ENCODE measurements at regions not wholly inside any gene's neighbourhood (a gene's known extent, or its start where the extent isn't known, plus 50 kb on each side); places are given as distances from the start of the nearest gene placed in this dataset.

DNA sequence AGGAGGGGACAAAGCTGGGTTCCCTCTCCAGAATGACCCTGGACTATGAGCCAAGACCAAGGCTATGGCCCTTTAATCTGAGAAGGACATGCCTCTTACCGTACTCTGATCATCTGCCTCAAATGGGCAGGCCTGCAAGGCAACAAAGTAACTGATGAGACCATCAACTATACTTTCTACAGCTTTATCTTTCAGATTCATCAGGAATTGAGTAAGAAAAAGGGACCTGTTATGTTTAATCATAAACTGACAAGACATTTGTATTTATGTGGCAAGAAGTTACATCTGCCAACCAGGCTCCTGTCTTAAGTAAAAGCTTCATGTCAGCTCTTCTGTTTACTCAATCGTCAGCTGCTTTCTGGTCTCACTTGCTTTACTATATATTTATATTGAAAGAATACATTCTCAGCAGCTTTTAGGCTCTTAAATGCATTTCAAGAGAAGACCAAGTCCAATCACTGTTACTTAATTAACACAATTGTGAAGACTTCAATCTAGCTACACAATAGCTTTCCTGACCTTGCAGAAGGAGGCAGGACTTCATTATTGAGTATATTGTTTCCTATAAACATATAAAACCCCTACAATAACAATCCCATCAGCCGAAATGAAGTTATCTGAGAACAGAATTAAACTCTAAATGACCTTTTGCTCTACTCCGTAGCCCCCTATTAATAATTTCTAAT is 163.8 kb downstream of the ETAA1 start:
- Histone ChIP-seq H3K27ac (no peak overlapping the region), H3K4me3 (no peak overlapping the region)
- TF ChIP-seq, protein P1, sequence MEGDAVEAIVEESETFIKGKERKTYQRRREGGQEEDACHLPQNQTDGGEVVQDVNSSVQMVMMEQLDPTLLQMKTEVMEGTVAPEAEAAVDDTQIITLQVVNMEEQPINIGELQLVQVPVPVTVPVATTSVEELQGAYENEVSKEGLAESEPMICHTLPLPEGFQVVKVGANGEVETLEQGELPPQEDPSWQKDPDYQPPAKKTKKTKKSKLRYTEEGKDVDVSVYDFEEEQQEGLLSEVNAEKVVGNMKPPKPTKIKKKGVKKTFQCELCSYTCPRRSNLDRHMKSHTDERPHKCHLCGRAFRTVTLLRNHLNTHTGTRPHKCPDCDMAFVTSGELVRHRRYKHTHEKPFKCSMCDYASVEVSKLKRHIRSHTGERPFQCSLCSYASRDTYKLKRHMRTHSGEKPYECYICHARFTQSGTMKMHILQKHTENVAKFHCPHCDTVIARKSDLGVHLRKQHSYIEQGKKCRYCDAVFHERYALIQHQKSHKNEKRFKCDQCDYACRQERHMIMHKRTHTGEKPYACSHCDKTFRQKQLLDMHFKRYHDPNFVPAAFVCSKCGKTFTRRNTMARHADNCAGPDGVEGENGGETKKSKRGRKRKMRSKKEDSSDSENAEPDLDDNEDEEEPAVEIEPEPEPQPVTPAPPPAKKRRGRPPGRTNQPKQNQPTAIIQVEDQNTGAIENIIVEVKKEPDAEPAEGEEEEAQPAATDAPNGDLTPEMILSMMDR (IDR thresholded peaks at IDR 0.05), result no peak
- no peak for DNase-seq (ENCODE audit: low spot score)

- DNase-seq (ENCODE audit: low spot score), result no peak
- no peak overlapping the region for H3K27ac ChIP-seq
- TF ChIP-seq, protein P1 (IDR thresholded peaks at IDR 0.05), result no peak
- no peak overlapping the region for H3K4me3 ChIP-seq
These were observed 164.4 kb downstream of the ETAA1 start for GRCh38 chr2:67561457-67561965.

DNA sequence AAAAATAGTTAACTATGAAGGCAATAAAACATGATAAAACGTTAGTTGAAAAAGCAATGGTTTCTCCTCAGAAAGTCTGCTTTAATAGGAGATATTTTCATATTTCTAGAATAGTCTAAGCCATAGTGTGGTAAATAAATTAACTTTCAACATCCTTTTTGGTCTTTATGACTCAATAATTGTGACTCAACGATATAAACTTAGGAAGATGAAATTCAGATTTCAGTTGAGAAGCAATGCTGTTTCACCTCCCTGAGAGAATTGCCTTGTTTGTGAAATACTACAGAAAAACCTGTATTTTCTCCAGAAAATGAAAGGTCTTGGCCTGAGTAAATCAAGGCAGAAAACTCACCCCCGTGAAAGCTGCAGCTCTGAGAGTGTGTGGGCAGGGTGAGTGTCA is 166.9 kb downstream of the ETAA1 start:
- DNase-seq (ENCODE audit: low spot score), result no peak
- Histone ChIP-seq H3K4me3 (no peak overlapping the region), H3K27ac (peak overlapping the region in 1 of 2 donors; percentile 43)
- TF ChIP-seq, protein P1 (IDR thresholded peaks at IDR 0.05), result no peak

GRCh38 chr2:67564626-67565025 is 167.5 kb downstream of the ETAA1 start:
- H3K4me3 ChIP-seq, result no peak overlapping the region
- TF ChIP-seq, protein P1 (IDR thresholded peaks at IDR 0.05), result no peak
- H3K27ac ChIP-seq, result peak overlapping the region in 1 of 2 donors; percentile 43
- no peak for DNase-seq (ENCODE audit: low spot score)

GRCh38 chr2:67565262-67565661 is 168.1 kb downstream of the ETAA1 start:
- no peak overlapping the region for H3K4me3 ChIP-seq
- no peak overlapping the region for H3K27ac ChIP-seq
- TF ChIP-seq, protein P1 (IDR thresholded peaks at IDR 0.05), result no peak
- no peak for DNase-seq (ENCODE audit: low spot score)

GRCh38 chr2:67565761-67566160 is 168.6 kb downstream of the ETAA1 start:
- TF ChIP-seq, protein P1 (IDR thresholded peaks at IDR 0.05), result no peak
- Histone ChIP-seq H3K27ac (no peak overlapping the region), H3K4me3 (no peak overlapping the region)
- DNase-seq (ENCODE audit: low spot score), result no peak

- H3K4me3 ChIP-seq, result no peak overlapping the region
- no peak for DNase-seq (ENCODE audit: low spot score)
- TF ChIP-seq, protein P1 (IDR thresholded peaks at IDR 0.05), result no peak
- no peak overlapping the region for H3K27ac ChIP-seq
These were observed 169.2 kb downstream of the ETAA1 start for GRCh38 chr2:67566285-67566684.

Measured in coronary artery (tissue), 2 donors.